Right renal cortex interstitium (tissue), 3 donors: ENCODE measurements at regions not wholly inside any gene's neighbourhood (a gene's known extent, or its start where the extent isn't known, plus 50 kb on each side); places are given as distances from the start of the nearest gene placed in this dataset.

Experiments used
- DNase-seq, 3 donors: peaks; one replicate each; pipeline ENCODE4 v3.0.0-alpha.2; 2013; ENCODE audit warnings: low read depth in 3 of 3, low spot score in 2 of 3

DNA sequence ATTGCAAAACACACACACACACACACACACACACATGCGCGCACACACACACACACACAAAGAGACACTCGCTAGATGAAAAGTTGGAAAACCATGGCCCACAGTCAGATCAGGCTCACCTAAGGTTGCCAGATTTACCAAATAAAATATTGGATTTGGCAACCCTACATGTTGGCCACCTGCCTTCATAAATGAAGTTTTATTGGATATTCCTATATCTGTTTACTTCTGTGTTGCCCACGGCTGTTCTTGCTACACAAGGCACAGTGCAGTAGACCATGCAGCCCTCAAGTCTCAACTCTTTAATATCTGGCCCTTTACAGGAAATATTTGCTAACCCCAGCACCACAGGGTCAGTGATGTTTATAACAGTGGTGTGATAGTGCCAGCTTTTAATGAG, 445.0 kb upstream of the PROK2 start:
- DNase-seq = no peak

- no peak for DNase-seq
Observed at GRCh38 chr3:72227486-72228070, 442.6 kb upstream of the PROK2 start.

GRCh38 chr3:72224804-72225509, 440.0 kb upstream of the PROK2 start:
- no peak for DNase-seq

- DNase-seq = no peak
Observed at GRCh38 chr3:72223628-72224027, 438.7 kb upstream of the PROK2 start.

GRCh38 chr3:72223116-72223515, 438.2 kb upstream of the PROK2 start:
- DNase-seq = no peak

DNA sequence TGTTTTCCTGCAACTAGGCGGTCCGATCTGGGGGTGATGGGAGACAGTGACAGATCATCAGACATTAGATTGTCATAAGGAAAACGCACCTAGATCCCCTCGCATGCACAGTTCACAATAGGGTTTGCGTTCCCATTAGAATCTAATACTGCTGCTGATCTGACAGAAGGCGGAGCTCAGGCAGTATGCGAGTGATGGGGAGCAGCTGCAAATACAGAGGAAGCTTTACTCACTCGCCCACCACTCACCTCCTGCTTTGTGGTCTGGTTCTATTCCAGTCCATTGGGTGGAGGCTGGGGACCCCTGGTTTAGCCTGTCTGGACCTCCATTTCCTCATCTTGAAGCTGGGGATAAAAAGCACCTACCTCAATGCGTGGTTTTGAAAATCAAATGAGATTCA, 437.5 kb upstream of the PROK2 start:
- no peak for DNase-seq

DNA sequence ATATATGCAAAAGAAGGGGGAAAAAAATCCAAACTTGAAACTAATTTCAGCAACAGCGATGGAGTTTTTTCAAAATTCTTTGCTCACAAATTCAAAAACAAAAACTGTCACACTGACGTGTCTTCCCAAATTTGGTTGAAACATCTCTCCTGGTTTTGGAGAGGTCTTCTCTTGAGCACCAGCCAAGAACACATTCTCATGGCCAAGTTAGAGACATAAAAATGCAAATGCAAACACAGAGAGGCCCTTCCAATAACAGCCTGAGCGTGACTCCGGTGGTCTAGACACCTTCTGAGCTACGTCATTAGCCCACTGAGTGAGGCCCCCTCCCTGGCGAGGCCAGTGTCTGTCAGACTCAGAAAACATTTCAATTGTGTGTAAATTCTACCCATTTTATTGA, 436.0 kb upstream of the PROK2 start:
- DNase-seq = no peak

GRCh38 chr3:72219752-72220151, 434.8 kb upstream of the PROK2 start:
- no peak for DNase-seq

- no peak for DNase-seq
Observed at GRCh38 chr3:72217570-72217969, 432.6 kb upstream of the PROK2 start.

DNA sequence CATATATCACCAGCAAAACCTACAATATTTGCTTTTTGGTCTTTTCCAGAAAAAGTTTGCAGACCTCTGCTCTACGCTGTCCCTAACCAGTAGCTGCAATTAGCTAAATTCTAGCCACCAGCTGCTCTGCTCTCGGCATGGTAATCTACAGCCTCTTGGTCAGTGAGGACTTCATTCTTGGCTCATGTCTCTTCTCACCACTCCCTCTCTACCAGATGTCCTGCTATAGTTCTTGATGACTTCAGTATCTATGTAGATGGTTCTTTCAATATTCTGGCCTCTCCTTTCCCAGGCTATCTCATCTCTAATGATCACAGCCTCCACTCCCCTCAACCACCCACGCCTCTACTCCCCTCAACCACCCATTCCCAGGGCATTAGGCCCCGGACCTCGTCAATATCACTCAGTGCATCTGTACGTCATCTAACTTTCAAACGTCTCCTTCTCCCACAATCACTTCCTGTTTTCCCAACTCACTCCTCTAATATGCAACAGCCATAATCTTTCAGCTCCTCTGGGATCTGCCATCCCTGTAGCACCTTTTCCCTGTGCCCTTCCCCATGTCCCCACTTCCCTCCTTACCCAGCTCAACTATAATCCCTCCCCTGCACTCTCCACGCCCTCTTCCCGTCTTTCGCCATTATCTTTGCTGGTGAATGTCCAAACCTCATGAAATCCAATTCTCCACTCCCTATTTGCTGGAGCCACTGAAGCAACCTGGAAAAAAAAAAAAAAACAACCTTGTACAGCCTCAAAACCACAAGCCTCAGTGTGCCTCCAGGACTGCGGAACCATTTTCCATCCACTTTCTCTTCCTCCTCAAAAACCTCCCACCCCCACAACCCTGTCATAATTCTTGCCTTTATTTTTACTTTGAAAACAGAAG, 429.4 kb upstream of the PROK2 start:
- DNase-seq = no peak

DNA sequence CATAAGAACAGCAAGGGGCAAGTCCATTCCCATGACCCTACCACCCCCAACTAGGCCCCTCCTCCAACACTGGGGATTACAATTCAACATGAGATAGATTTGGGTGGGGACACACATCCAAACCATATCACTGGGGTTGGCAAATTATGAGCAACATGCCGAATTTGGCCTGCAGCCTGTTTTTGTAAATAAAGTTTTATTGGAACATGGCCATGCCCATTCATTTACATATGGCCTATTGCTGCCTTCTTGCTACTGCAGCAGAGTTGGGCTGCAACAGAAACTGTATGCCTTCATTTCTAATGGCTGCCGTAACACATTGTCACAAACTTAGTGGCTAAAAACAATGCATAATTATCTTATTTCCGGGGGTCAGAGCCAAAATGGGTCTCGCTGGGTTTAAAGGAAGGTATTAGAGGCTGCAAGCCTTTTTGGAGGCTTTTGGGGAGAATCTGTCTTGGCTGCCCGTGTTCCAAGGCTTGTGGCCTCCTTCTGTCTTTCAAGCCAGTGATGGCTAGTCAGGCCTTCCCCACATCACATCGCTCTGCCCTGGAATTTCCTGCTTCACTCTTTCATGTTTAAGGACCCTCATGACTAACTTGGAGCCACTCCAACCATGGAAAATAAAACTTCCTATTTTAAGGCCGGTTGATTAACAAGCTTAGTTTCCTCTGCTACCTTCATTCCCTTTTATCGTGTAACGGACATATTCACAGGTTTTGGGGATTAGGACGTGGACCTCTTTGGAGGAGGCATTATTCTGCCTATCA, 428.5 kb upstream of the PROK2 start:
- no peak for DNase-seq

DNA sequence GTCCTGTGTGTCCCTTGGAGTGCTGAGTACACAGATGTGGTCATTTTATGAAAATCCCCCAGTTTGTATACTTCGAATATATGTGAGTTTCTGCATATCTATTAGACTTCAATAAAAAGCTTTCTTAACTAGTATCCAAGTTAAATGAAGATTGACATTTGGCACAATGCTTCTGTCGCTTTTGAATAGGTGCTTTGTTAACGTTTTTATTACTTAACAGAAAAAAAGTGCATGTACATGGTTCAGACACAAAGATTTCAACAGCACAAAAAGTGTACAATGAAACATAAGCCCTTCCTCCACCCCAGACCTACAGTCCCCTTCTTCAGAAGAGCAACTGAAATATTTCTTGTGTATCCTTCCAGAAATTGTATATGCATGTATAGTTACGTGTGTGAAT, 427.4 kb upstream of the PROK2 start:
- no peak for DNase-seq

GRCh38 chr3:72210261-72210660, 425.3 kb upstream of the PROK2 start:
- DNase-seq = no peak

GRCh38 chr3:72205297-72205826, 420.4 kb upstream of the PROK2 start:
- no peak for DNase-seq

- no peak for DNase-seq
Observed at GRCh38 chr3:72204452-72204851, 419.5 kb upstream of the PROK2 start.

DNA sequence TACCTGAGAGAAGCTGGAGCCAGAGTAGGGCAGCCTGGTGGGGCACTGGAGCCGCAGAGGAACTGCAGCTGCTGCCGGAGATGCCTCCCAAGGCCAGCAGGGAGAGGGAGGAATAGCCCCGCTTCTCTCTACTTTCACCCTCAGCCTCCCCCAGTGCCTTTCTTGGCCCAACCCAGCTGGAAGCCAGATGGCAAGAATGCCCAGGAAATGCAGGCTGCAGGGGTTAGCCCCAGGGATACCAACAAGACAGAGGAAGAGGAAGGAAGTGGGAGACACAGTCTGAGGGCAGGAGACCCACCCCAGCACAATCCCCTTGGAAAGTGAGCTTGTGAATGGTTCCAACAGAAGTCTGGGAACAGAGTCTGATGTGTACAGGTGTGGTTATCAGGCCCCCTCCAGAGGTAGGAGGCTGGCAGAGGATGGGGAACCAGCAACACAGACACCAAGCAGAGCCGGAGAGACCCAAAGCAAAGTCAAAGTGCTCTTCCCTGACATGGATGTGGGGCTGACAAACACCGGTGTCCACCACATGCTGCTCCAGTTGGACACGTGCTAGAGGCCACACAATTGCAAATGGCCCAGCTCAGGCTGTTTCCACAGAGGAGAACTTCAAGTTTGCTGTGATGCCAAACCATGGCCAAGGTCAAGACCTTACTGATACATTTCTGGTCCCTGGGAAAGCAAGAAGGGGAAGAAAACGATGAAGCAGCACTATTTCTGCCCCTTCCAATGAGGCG, 418.8 kb upstream of the PROK2 start:
- DNase-seq = no peak

- no peak for DNase-seq
Observed at GRCh38 chr3:72203105-72203504, 418.2 kb upstream of the PROK2 start.

- DNase-seq = no peak
Observed at GRCh38 chr3:72200332-72200731, 415.4 kb upstream of the PROK2 start.

- no peak for DNase-seq
Observed at GRCh38 chr3:72199530-72199929, 414.6 kb upstream of the PROK2 start.

DNA sequence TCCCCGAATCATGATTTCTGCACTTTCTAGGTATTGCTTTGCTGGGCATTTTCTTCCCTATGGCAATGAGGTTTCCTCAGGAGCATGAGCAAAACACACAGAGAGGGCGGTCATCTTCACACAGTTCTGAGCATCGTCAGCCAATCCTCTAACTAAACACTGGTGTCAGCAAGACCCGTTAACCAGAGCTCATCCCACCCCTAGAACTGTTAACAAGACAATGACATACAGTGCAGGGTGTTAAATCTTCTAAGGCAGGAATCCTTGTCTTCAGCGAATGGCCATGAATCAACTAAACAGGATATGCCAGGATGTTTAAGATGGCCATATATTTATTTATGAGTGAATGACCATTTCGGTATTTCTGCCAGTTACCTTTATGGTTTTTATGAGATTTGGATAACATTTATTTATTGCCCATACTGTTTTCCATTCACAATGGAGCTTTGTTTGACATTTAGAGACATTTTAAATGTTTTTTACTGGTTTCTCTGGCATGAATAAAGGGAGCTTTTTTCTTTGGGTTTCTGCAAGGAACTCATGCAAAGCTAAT, 411.5 kb upstream of the PROK2 start:
- DNase-seq = no peak
